ENCODE measurements at regions not wholly inside any gene's neighbourhood (a gene's known extent, or its start where the extent isn't known, plus 50 kb on each side); places are given as distances from the start of the nearest gene placed in this dataset.

- Mint-ChIP-seq H3K4me1 (ENCODE audit: low read depth) (no peaks in the 10 kb centered on the region), H3K36me3 (ENCODE audit: low read depth) (no peaks in the 10 kb centered on the region), H3K27me3 (peaks cover 4% of the 10 kb centered on the region), H3K9me3 (no peaks in the 10 kb centered on the region), H3K27ac (no peak overlapping the region), H3K4me3 (no peak overlapping the region)
- CTCF ChIA-PET = interaction anchor here (1.4 kb wide), 1 partner anchor 10 kb away, joined by 4 read pairs; no protein-coding TSS in a partner anchor
- intact Hi-C loops (cut with micrococcal nuclease) = no loop called here
- DNase-seq = no peak
- TF ChIP-seq CTCF (IDR thresholded peaks at IDR 0.05) = no peak
- ATAC-seq = no peak
- POLR2A ChIA-PET = no interaction called here
Observed at GRCh38 chr1:96553811-96554210, 167.8 kb upstream of the PTBP2 start.

DNA sequence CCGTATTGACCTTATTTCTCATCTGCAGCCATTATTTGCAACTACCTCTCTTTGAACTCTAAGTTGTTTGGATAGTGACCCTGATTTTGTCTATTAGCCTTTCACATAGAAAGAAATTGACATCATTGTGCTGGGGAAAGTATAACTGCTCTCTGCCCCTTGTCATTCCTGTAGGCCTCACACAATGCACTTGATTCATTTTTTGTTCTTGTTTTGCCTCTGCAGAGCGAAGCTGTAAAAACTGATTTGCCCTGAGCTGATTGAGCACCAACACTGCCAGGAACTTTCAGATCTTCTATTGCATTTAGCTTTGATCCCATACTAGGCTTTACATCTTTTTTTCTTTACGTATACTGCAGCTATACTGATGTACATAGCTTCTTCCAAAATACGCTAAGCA, 167.2 kb upstream of the PTBP2 start:
- Mint-ChIP-seq H3K4me3 (no peak overlapping the region), H3K4me1 (ENCODE audit: low read depth) (no peaks in the 10 kb centered on the region), H3K36me3 (ENCODE audit: low read depth) (no peaks in the 10 kb centered on the region), H3K9me3 (no peaks in the 10 kb centered on the region), H3K27ac (no peak overlapping the region), H3K27me3 (peaks cover 5% of the 10 kb centered on the region)
- ATAC-seq (no peak), DNase-seq (no peak)
- intact Hi-C loops (cut with micrococcal nuclease) = no loop called here
- CTCF ChIA-PET = no interaction called here
- POLR2A ChIA-PET = no interaction called here
- no peak for TF ChIP-seq CTCF (IDR thresholded peaks at IDR 0.05)

GRCh38 chr1:96557336-96557735, 164.2 kb upstream of the PTBP2 start:
- no peaks in the 10 kb centered on the region for H3K4me1 Mint-ChIP-seq (ENCODE audit: low read depth)
- H3K36me3 Mint-ChIP-seq (ENCODE audit: low read depth) = no peaks in the 10 kb centered on the region
- DNase-seq (no peak), ATAC-seq (no peak)
- H3K27me3 Mint-ChIP-seq = peaks cover 5% of the 10 kb centered on the region
- intact Hi-C loops (cut with micrococcal nuclease) = no loop called here
- no peak for TF ChIP-seq CTCF (IDR thresholded peaks at IDR 0.05)
- H3K4me3 Mint-ChIP-seq = no peak overlapping the region
- no peaks in the 10 kb centered on the region for H3K9me3 Mint-ChIP-seq
- ChIA-PET POLR2A (no interaction called here), CTCF (no interaction called here)
- H3K27ac Mint-ChIP-seq = no peak overlapping the region

- H3K4me3 Mint-ChIP-seq = no peak overlapping the region
- H3K27ac Mint-ChIP-seq = no peak overlapping the region
- POLR2A ChIA-PET = no interaction called here
- CTCF ChIA-PET = no interaction called here
- H3K9me3 Mint-ChIP-seq = no peaks in the 10 kb centered on the region
- DNase-seq (no peak), ATAC-seq (no peak)
- peaks cover 5% of the 10 kb centered on the region for H3K27me3 Mint-ChIP-seq
- intact Hi-C loops (cut with micrococcal nuclease) = no loop called here
- no peaks in the 10 kb centered on the region for H3K36me3 Mint-ChIP-seq (ENCODE audit: low read depth)
- no peak for TF ChIP-seq CTCF (IDR thresholded peaks at IDR 0.05)
- no peaks in the 10 kb centered on the region for H3K4me1 Mint-ChIP-seq (ENCODE audit: low read depth)
Observed at GRCh38 chr1:96558635-96559034, 162.9 kb upstream of the PTBP2 start.

GRCh38 chr1:96559181-96559580, 162.4 kb upstream of the PTBP2 start:
- Mint-ChIP-seq H3K27me3 (peaks cover 7% of the 10 kb centered on the region), H3K27ac (no peak overlapping the region), H3K4me3 (no peak overlapping the region), H3K36me3 (ENCODE audit: low read depth) (no peaks in the 10 kb centered on the region), H3K4me1 (ENCODE audit: low read depth) (no peaks in the 10 kb centered on the region), H3K9me3 (no peaks in the 10 kb centered on the region)
- ChIA-PET CTCF (no interaction called here), POLR2A (no interaction called here)
- no peak for DNase-seq
- intact Hi-C loops (cut with micrococcal nuclease) = no loop called here
- ATAC-seq = no peak
- TF ChIP-seq CTCF (IDR thresholded peaks at IDR 0.05) = no peak

Data from activated CD8-positive, alpha-beta T cell treated with anti-CD3 and anti-CD28 coated beads for 36 hours (primary cell).